ENCODE measurements at regions not wholly inside any gene's neighbourhood (a gene's known extent, or its start where the extent isn't known, plus 50 kb on each side); places are given as distances from the start of the nearest gene placed in this dataset.

GRCh38 chr4:17218786-17219185 lies 293.1 kb downstream of the QDPR start:
- no peak for TF ChIP-seq CTCF (IDR thresholded peaks at IDR 0.05; ENCODE audit: borderline replicate concordance, insufficient read depth, low read depth, low read length)

GRCh38 chr4:17206829-17207801 lies 304.8 kb downstream of the QDPR start:
- no peak for TF ChIP-seq CTCF (IDR thresholded peaks at IDR 0.05; ENCODE audit: borderline replicate concordance, insufficient read depth, low read depth, low read length)
- no peak overlapping the region for H3K4me3 ChIP-seq (ENCODE audit: low read depth, low read length)

More at GRCh38 chr4:17218786-17219185, 293.1 kb downstream of the QDPR start:
- H3K4me3 ChIP-seq (ENCODE audit: low read depth, low read length) = no peak overlapping the region

- TF ChIP-seq CTCF (IDR thresholded peaks at IDR 0.05; ENCODE audit: borderline replicate concordance, insufficient read depth, low read depth, low read length) = no peak
- no peak overlapping the region for H3K4me3 ChIP-seq (ENCODE audit: low read depth, low read length)
Observed at GRCh38 chr4:17204908-17205307, 306.5 kb upstream of the LDB2 start.

- no peak for TF ChIP-seq CTCF (IDR thresholded peaks at IDR 0.05; ENCODE audit: borderline replicate concordance, insufficient read depth, low read depth, low read length)
- no peak overlapping the region for H3K4me3 ChIP-seq (ENCODE audit: low read depth, low read length)
Observed at GRCh38 chr4:17203797-17204196, 305.4 kb upstream of the LDB2 start.

- no peak for TF ChIP-seq CTCF (IDR thresholded peaks at IDR 0.05; ENCODE audit: borderline replicate concordance, insufficient read depth, low read depth, low read length)
- no peak overlapping the region for H3K4me3 ChIP-seq (ENCODE audit: low read depth, low read length)
Observed at GRCh38 chr4:17197070-17197469, 298.6 kb upstream of the LDB2 start.

GRCh38 chr4:17195461-17196275 lies 297.2 kb upstream of the LDB2 start:
- TF ChIP-seq CTCF (IDR thresholded peaks at IDR 0.05; ENCODE audit: borderline replicate concordance, insufficient read depth, low read depth, low read length) = no peak
- H3K4me3 ChIP-seq (ENCODE audit: low read depth, low read length) = no peak overlapping the region
